ENCODE measurements at regions not wholly inside any gene's neighbourhood (a gene's known extent, or its start where the extent isn't known, plus 50 kb on each side); places are given as distances from the start of the nearest gene placed in this dataset.
"Not testable (repeated sequence)": the region's sequence is repeated elsewhere in the genome, so short reads cannot be mapped to it uniquely, and the experiment has no call there.

- H3K27ac Mint-ChIP-seq; POLR2A ChIA-PET (ENCODE audit: partially characterized antibody); H3K4me3 Mint-ChIP-seq; H3K4me1 Mint-ChIP-seq; intact Hi-C loops (cut with micrococcal nuclease); H3K9me3 Mint-ChIP-seq; H3K27me3 ChIP-seq (ENCODE audit: insufficient read depth, low read length); H3K4me1 ChIP-seq (ENCODE audit: insufficient read depth, low read length); H3K36me3 Mint-ChIP-seq; H3K27ac ChIP-seq (ENCODE audit: low read depth, low read length); H3K27me3 Mint-ChIP-seq; H3K9me3 ChIP-seq (ENCODE audit: control insufficient read depth in 1 of 2, low read length in 2 of 2); H3K4me3 ChIP-seq (ENCODE audit: low read length in 2 of 2); CTCF ChIA-PET (ENCODE audit: partially characterized antibody); DNase-seq; H3K36me3 ChIP-seq (ENCODE audit: insufficient read depth, low read length): not testable (repeated sequence)
These were observed 141.0 kb downstream of the PLPPR4 start for GRCh38 chr1:99405325-99405724.

- no peaks in the 10 kb centered on the region for H3K27me3 Mint-ChIP-seq
- POLR2A ChIA-PET (ENCODE audit: partially characterized antibody): no interaction called here
- H3K4me3 Mint-ChIP-seq: no peak overlapping the region
- H3K9me3 Mint-ChIP-seq: peaks cover 0 to 5% (median 0%) of the 10 kb centered on the region in 8 donors
- intact Hi-C loops (cut with micrococcal nuclease): no loop called here
- no peak overlapping the region for H3K27ac Mint-ChIP-seq
- Histone ChIP-seq H3K4me1 (ENCODE audit: insufficient read depth, low read length) (no peaks in the 10 kb centered on the region), H3K36me3 (ENCODE audit: insufficient read depth, low read length) (no peaks in the 10 kb centered on the region), H3K4me3 (ENCODE audit: low read length in 2 of 2) (no peak overlapping the region), H3K27ac (ENCODE audit: low read depth, low read length) (no peak overlapping the region), H3K27me3 (ENCODE audit: insufficient read depth, low read length) (no peaks in the 10 kb centered on the region), H3K9me3 (ENCODE audit: control insufficient read depth in 1 of 2, low read length in 2 of 2) (no peaks in the 10 kb centered on the region)
- no peak for DNase-seq
- no peaks in the 10 kb centered on the region for H3K36me3 Mint-ChIP-seq
- H3K4me1 Mint-ChIP-seq: no peaks in the 10 kb centered on the region
- CTCF ChIA-PET (ENCODE audit: partially characterized antibody): no interaction called here
These were observed 142.7 kb downstream of the PLPPR4 start for GRCh38 chr1:99407018-99407417.

- Histone ChIP-seq H3K27me3 (ENCODE audit: insufficient read depth, low read length) (no peaks in the 10 kb centered on the region), H3K4me3 (ENCODE audit: low read length in 2 of 2) (no peak overlapping the region), H3K9me3 (ENCODE audit: control insufficient read depth in 1 of 2, low read length in 2 of 2) (no peaks in the 10 kb centered on the region), H3K36me3 (ENCODE audit: insufficient read depth, low read length) (no peaks in the 10 kb centered on the region), H3K4me1 (ENCODE audit: insufficient read depth, low read length) (no peaks in the 10 kb centered on the region), H3K27ac (ENCODE audit: low read depth, low read length) (no peak overlapping the region)
- POLR2A ChIA-PET (ENCODE audit: partially characterized antibody): no interaction called here
- Mint-ChIP-seq H3K4me1 (no peaks in the 10 kb centered on the region), H3K27ac (no peak overlapping the region), H3K36me3 (no peaks in the 10 kb centered on the region), H3K9me3 (peaks cover 0 to 2% (median 0%) of the 10 kb centered on the region in 8 donors), H3K27me3 (no peaks in the 10 kb centered on the region), H3K4me3 (no peak overlapping the region)
- intact Hi-C loops (cut with micrococcal nuclease): no loop called here
- no peak for DNase-seq
- CTCF ChIA-PET (ENCODE audit: partially characterized antibody): no interaction called here
These were observed 159.8 kb downstream of the PLPPR4 start for GRCh38 chr1:99424087-99424486.

GRCh38 chr1:99429754-99430153 lies 165.5 kb downstream of the PLPPR4 start:
- H3K4me1 ChIP-seq (ENCODE audit: insufficient read depth, low read length): no peaks in the 10 kb centered on the region
- H3K36me3 ChIP-seq (ENCODE audit: insufficient read depth, low read length): no peaks in the 10 kb centered on the region
- no peaks in the 10 kb centered on the region for H3K27me3 ChIP-seq (ENCODE audit: insufficient read depth, low read length)
- peaks cover 3 to 4% of the 10 kb centered on the region in 2 donors for H3K27me3 Mint-ChIP-seq
- ChIA-PET POLR2A (ENCODE audit: partially characterized antibody) (no interaction called here), CTCF (ENCODE audit: partially characterized antibody) (no interaction called here)
- no peaks in the 10 kb centered on the region for H3K4me1 Mint-ChIP-seq
- H3K9me3 Mint-ChIP-seq: peaks cover 0 to 7% (median 0%) of the 10 kb centered on the region in 8 donors
- no peak overlapping the region for H3K27ac ChIP-seq (ENCODE audit: low read depth, low read length)
- DNase-seq: no peak
- no peaks in the 10 kb centered on the region for H3K36me3 Mint-ChIP-seq
- H3K4me3 Mint-ChIP-seq: no peak overlapping the region
- intact Hi-C loops (cut with micrococcal nuclease): no loop called here
- H3K4me3 ChIP-seq (ENCODE audit: low read length in 2 of 2): no peak overlapping the region
- no peak overlapping the region for H3K27ac Mint-ChIP-seq
- no peaks in the 10 kb centered on the region for H3K9me3 ChIP-seq (ENCODE audit: control insufficient read depth in 1 of 2, low read length in 2 of 2)

- Histone ChIP-seq H3K27ac (ENCODE audit: low read depth, low read length) (no peak overlapping the region), H3K4me1 (ENCODE audit: insufficient read depth, low read length) (no peaks in the 10 kb centered on the region), H3K27me3 (ENCODE audit: insufficient read depth, low read length) (no peaks in the 10 kb centered on the region), H3K4me3 (ENCODE audit: low read length in 2 of 2) (no peak overlapping the region), H3K36me3 (ENCODE audit: insufficient read depth, low read length) (no peaks in the 10 kb centered on the region), H3K9me3 (ENCODE audit: control insufficient read depth in 1 of 2, low read length in 2 of 2) (no peaks in the 10 kb centered on the region)
- no peak overlapping the region for H3K27ac Mint-ChIP-seq
- H3K9me3 Mint-ChIP-seq: peaks cover 0 to 2% (median 0%) of the 10 kb centered on the region in 8 donors
- intact Hi-C loops (cut with micrococcal nuclease): no loop called here
- no peak overlapping the region for H3K4me3 Mint-ChIP-seq
- H3K4me1 Mint-ChIP-seq: peaks cover 0 to 4% (median 1%) of the 10 kb centered on the region in 4 donors
- peaks cover under 1 to 4% of the 10 kb centered on the region in 2 donors for H3K27me3 Mint-ChIP-seq
- H3K36me3 Mint-ChIP-seq: no peaks in the 10 kb centered on the region
- no peak for DNase-seq
- POLR2A ChIA-PET (ENCODE audit: partially characterized antibody): no interaction called here
- CTCF ChIA-PET (ENCODE audit: partially characterized antibody): interaction anchor here (1.2 to 1.3 kb wide), 2 partner anchors 10 to 22 kb away, joined by 3 to 4 read pairs; no protein-coding TSS in a partner anchor
These were observed 174.5 kb downstream of the PLPPR4 start for GRCh38 chr1:99438656-99439230.

GRCh38 chr1:99439433-99440075 lies 175.3 kb downstream of the PLPPR4 start:
- POLR2A ChIA-PET (ENCODE audit: partially characterized antibody): no interaction called here
- Histone ChIP-seq H3K9me3 (ENCODE audit: control insufficient read depth in 1 of 2, low read length in 2 of 2) (no peaks in the 10 kb centered on the region), H3K27ac (ENCODE audit: low read depth, low read length) (no peak overlapping the region), H3K4me1 (ENCODE audit: insufficient read depth, low read length) (no peaks in the 10 kb centered on the region), H3K27me3 (ENCODE audit: insufficient read depth, low read length) (no peaks in the 10 kb centered on the region), H3K4me3 (ENCODE audit: low read length in 2 of 2) (no peak overlapping the region), H3K36me3 (ENCODE audit: insufficient read depth, low read length) (no peaks in the 10 kb centered on the region)
- Mint-ChIP-seq H3K4me1 (peaks cover 0 to 4% (median 1%) of the 10 kb centered on the region in 4 donors), H3K27me3 (peaks cover 3 to 4% of the 10 kb centered on the region in 2 donors), H3K27ac (no peak overlapping the region), H3K9me3 (peaks cover 0 to 2% (median 0%) of the 10 kb centered on the region in 8 donors), H3K4me3 (no peak overlapping the region), H3K36me3 (no peaks in the 10 kb centered on the region)
- no peak for DNase-seq
- intact Hi-C loops (cut with micrococcal nuclease): no loop called here
- CTCF ChIA-PET (ENCODE audit: partially characterized antibody): interaction anchor here (1.2 to 1.3 kb wide), 3 partner anchors 9 to 645 kb away, joined by 3 to 4 read pairs (median 3); no protein-coding TSS in a partner anchor

GRCh38 chr1:99441299-99442095 lies 177.2 kb downstream of the PLPPR4 start:
- no peak overlapping the region for H3K4me3 ChIP-seq (ENCODE audit: low read length in 2 of 2)
- ChIA-PET CTCF (ENCODE audit: partially characterized antibody) (no interaction called here), POLR2A (ENCODE audit: partially characterized antibody) (no interaction called here)
- peaks cover 0 to 4% (median 1%) of the 10 kb centered on the region in 4 donors for H3K4me1 Mint-ChIP-seq
- H3K4me1 ChIP-seq (ENCODE audit: insufficient read depth, low read length): no peaks in the 10 kb centered on the region
- H3K36me3 Mint-ChIP-seq: no peaks in the 10 kb centered on the region
- no peak overlapping the region for H3K27ac Mint-ChIP-seq
- no peaks in the 10 kb centered on the region for H3K9me3 Mint-ChIP-seq
- no peak overlapping the region for H3K4me3 Mint-ChIP-seq
- H3K36me3 ChIP-seq (ENCODE audit: insufficient read depth, low read length): no peaks in the 10 kb centered on the region
- intact Hi-C loops (cut with micrococcal nuclease): no loop called here
- no peaks in the 10 kb centered on the region for H3K9me3 ChIP-seq (ENCODE audit: control insufficient read depth in 1 of 2, low read length in 2 of 2)
- no peak overlapping the region for H3K27ac ChIP-seq (ENCODE audit: low read depth, low read length)
- no peaks in the 10 kb centered on the region for H3K27me3 ChIP-seq (ENCODE audit: insufficient read depth, low read length)
- no peak for DNase-seq
- peaks cover 0 to 3% of the 10 kb centered on the region in 2 donors for H3K27me3 Mint-ChIP-seq

Data from CD4-positive, alpha-beta memory T cell (primary cell).